ENCODE measurements at regions not wholly inside any gene's neighbourhood (a gene's known extent, or its start where the extent isn't known, plus 50 kb on each side); places are given as distances from the start of the nearest gene placed in this dataset.

DNA sequence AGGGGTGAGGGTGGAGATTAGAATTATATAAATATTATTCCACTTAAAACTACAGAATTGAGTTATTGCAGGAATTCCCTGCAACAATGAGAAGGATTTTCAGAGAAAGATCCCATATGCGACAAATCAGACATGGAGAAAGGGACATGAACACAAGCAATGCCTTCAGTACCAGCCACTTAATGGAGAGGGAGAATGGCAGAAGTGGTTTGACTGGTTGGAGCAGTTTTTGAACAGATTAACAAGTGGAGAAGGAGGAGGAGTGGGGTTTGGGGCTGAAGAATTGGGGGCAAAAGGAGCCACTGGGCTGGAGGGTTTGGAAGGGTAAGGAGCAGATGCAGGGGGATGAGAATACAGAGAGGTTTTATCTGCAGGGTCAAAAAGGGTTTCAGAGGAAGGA, 620.9 kb upstream of the PTPRD start:
- TF ChIP-seq, protein P1, sequence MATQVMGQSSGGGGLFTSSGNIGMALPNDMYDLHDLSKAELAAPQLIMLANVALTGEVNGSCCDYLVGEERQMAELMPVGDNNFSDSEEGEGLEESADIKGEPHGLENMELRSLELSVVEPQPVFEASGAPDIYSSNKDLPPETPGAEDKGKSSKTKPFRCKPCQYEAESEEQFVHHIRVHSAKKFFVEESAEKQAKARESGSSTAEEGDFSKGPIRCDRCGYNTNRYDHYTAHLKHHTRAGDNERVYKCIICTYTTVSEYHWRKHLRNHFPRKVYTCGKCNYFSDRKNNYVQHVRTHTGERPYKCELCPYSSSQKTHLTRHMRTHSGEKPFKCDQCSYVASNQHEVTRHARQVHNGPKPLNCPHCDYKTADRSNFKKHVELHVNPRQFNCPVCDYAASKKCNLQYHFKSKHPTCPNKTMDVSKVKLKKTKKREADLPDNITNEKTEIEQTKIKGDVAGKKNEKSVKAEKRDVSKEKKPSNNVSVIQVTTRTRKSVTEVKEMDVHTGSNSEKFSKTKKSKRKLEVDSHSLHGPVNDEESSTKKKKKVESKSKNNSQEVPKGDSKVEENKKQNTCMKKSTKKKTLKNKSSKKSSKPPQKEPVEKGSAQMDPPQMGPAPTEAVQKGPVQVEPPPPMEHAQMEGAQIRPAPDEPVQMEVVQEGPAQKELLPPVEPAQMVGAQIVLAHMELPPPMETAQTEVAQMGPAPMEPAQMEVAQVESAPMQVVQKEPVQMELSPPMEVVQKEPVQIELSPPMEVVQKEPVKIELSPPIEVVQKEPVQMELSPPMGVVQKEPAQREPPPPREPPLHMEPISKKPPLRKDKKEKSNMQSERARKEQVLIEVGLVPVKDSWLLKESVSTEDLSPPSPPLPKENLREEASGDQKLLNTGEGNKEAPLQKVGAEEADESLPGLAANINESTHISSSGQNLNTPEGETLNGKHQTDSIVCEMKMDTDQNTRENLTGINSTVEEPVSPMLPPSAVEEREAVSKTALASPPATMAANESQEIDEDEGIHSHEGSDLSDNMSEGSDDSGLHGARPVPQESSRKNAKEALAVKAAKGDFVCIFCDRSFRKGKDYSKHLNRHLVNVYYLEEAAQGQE (IDR thresholded peaks at IDR 0.05) = no peak
- TF ChIP-seq, protein P2, sequence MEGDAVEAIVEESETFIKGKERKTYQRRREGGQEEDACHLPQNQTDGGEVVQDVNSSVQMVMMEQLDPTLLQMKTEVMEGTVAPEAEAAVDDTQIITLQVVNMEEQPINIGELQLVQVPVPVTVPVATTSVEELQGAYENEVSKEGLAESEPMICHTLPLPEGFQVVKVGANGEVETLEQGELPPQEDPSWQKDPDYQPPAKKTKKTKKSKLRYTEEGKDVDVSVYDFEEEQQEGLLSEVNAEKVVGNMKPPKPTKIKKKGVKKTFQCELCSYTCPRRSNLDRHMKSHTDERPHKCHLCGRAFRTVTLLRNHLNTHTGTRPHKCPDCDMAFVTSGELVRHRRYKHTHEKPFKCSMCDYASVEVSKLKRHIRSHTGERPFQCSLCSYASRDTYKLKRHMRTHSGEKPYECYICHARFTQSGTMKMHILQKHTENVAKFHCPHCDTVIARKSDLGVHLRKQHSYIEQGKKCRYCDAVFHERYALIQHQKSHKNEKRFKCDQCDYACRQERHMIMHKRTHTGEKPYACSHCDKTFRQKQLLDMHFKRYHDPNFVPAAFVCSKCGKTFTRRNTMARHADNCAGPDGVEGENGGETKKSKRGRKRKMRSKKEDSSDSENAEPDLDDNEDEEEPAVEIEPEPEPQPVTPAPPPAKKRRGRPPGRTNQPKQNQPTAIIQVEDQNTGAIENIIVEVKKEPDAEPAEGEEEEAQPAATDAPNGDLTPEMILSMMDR (IDR thresholded peaks at IDR 0.05) = no peak
- TF ChIP-seq RCOR1 (IDR thresholded peaks at IDR 0.05; ENCODE audit: low read depth, low read length) (no peak), MAZ (IDR thresholded peaks at IDR 0.05; ENCODE audit: borderline replicate concordance, low read depth, low read length) (no peak), NPAS2 (CRISPR knock-in tag; IDR thresholded peaks at IDR 0.05; ENCODE audit: borderline replicate concordance) (no peak), HDAC2 (IDR thresholded peaks at IDR 0.05) (no peak), JUNB (IDR thresholded peaks at IDR 0.05) (no peak), MAFK (IDR thresholded peaks at IDR 0.05; ENCODE audit: partially characterized antibody) (no peak), EHMT2 (IDR thresholded peaks at IDR 0.05; ENCODE audit: low read depth) (no peak), RARB (CRISPR knock-in tag; IDR thresholded peaks at IDR 0.05) (no peak)
- TF ChIP-seq, protein P3, sequence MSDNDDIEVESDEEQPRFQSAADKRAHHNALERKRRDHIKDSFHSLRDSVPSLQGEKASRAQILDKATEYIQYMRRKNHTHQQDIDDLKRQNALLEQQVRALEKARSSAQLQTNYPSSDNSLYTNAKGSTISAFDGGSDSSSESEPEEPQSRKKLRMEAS (IDR thresholded peaks at IDR 0.05) = no peak

All from A549 (cell line).